Peyer's patch (tissue), 4 donors: ENCODE measurements at regions not wholly inside any gene's neighbourhood (a gene's known extent, or its start where the extent isn't known, plus 50 kb on each side); places are given as distances from the start of the nearest gene placed in this dataset.

ENCODE experiments used
- POLR2A ChIP-seq, 2 donors: fragments of 450-650 bp; IDR thresholded peaks; one replicate each; pipeline ENCODE4 v1.5.1; 2017; ENCODE audit warnings: antibody characterized with exemption in 2 of 2, mild to moderate bottlenecking in 2 of 2, moderate library complexity in 2 of 2
- TF ChIP-seq, protein P1 (sequence below), 6 experiments: fragments of 450-650 bp in 4 of 6; fragments of 200-600 bp in 2 of 6; sonication (generic) in 1 of 6; IDR thresholded peaks; one replicate each; pipeline ENCODE4 v1.5.1; 2017 to 2019; ENCODE audit warnings: antibody characterized with exemption in 6 of 6, mild to moderate bottlenecking in 3 of 6, moderate library complexity in 1 of 6

DNA sequence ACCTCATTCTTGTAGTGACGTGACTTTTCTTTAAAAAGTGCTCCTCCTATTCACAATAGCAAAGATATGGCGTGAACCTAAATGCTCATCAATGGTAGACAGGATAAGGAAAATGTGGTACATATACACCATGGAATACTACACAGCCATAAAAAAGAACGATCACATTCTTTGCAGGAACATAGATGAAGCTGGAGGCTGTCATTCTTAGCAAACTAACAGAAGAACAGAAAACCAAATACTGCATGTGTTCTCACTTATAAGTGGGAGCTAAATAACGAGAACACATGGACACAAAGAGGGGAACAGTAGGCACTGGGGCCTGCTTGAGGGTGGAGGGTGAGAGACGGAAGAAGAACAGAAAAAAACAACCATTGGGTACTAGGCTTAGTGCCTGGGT, 59.9 kb upstream of the FGFR2 start:
- TF ChIP-seq, protein P1, sequence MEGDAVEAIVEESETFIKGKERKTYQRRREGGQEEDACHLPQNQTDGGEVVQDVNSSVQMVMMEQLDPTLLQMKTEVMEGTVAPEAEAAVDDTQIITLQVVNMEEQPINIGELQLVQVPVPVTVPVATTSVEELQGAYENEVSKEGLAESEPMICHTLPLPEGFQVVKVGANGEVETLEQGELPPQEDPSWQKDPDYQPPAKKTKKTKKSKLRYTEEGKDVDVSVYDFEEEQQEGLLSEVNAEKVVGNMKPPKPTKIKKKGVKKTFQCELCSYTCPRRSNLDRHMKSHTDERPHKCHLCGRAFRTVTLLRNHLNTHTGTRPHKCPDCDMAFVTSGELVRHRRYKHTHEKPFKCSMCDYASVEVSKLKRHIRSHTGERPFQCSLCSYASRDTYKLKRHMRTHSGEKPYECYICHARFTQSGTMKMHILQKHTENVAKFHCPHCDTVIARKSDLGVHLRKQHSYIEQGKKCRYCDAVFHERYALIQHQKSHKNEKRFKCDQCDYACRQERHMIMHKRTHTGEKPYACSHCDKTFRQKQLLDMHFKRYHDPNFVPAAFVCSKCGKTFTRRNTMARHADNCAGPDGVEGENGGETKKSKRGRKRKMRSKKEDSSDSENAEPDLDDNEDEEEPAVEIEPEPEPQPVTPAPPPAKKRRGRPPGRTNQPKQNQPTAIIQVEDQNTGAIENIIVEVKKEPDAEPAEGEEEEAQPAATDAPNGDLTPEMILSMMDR (IDR thresholded peaks at IDR 0.05) = no peak
- no peak for TF ChIP-seq POLR2A (IDR thresholded peaks at IDR 0.05)
